ES-I3 (cell line): ENCODE measurements at regions not wholly inside any gene's neighbourhood (a gene's known extent, or its start where the extent isn't known, plus 50 kb on each side); places are given as distances from the start of the nearest gene placed in this dataset.
"Not testable (repeated sequence)": the region's sequence is repeated elsewhere in the genome, so short reads cannot be mapped to it uniquely, and the experiment has no call there.

Experiments used
- H3K36me3 ChIP-seq: 2 replicates; pipeline ENCODE4 v1.6.1; 2013; ENCODE audit warnings: mild to moderate bottlenecking, low read length, control low read depth, moderate library complexity; ENCODE audit not compliant: insufficient read depth
- H3K4me1 ChIP-seq: 2 replicates; pipeline ENCODE4 v1.6.1; 2013; ENCODE audit warnings: mild to moderate bottlenecking, control low read depth, low read length; ENCODE audit not compliant: insufficient read depth
- H3K9ac ChIP-seq: 2 replicates; pipeline ENCODE4 v1.6.1; 2013; ENCODE audit warnings: low read depth, mild to moderate bottlenecking, low read length, moderate library complexity
- H3K9me3 ChIP-seq: 2 replicates; pipeline ENCODE4 v1.6.1; 2013; ENCODE audit warnings: mild to moderate bottlenecking, low read length, moderate library complexity; ENCODE audit not compliant: control insufficient read depth, insufficient read depth

DNA sequence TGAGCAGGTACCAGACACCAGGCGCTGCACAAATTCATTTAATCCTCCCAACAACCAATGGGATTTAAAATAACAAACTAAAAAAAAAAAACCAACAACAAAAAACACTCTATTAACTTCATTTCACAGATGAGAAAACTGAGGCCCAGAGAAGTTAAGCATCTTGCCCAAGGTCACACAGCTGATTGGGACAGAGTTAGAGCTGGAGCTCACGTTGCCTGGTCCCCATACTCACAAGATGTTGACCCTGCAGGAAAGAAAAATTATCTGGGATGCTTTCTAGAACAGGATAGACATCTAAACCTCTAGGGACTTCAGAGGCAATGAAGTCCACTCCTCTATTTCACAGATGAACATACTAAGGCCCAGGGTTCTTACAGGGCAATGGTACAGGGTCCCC lies 175.3 kb downstream of the PSMG1 start:
- H3K9me3 ChIP-seq: no peaks in the 10 kb centered on the region
- peaks cover 17% of the 10 kb centered on the region for H3K4me1 ChIP-seq
- H3K36me3 ChIP-seq: no peaks in the 10 kb centered on the region
- no peak overlapping the region for H3K9ac ChIP-seq

DNA sequence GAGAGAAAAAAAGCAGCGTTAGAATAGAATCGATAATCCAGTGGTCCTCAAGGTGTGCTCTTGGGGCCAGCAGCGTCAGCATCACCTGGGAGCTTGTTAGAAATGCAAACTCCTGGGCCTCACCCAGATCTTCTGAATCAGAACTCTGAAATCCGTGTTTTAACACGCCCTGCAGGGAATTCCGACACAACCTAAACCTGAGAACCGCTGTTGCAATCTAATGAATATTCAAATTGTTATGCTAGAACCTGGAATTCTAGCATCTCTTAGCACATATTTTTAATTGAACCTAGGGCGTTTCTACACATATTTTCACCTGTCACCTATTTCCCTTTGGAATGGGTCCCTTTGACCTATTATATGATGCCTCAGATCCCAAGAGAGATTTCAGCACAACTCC lies 175.7 kb downstream of the PSMG1 start:
- Histone ChIP-seq H3K9ac (no peak overlapping the region), H3K9me3 (no peaks in the 10 kb centered on the region), H3K4me1 (peaks cover 17% of the 10 kb centered on the region), H3K36me3 (no peaks in the 10 kb centered on the region)

DNA sequence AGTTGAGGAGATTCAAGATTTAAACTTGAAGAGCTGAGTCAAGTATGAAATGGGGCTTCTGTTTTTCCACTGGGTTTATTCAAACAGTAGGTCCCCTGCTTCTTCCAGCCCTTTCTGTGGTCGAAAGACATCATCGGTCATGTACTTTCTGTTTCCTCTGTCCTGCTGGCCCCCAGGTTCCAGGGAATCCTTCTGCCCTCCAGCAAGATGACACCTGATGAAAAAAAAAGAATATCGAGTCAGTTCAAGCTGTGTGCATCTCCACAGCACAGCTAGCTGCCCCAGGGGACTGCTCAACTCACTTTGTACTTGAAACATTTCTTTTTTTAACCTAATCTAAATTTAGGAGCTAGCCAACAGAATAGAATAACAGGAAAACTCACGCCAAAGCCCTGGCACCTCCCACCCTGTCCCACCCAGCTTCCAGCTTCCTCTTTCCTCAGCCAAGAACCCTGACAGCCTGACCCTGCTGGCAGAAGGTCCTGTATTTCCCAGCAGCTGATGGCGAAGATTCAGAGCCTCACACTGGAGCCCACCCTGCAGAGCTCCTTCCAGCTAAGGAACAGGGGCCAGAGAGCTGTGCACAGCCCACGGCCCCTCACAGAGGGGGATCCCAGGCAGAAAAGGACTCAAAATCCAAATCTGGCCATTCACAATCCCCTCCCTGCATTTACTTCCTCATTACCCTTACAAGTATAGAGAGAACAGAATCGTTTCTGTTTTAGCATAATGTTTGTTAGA lies 176.5 kb downstream of the PSMG1 start:
- Histone ChIP-seq H3K9ac (no peak overlapping the region), H3K4me1 (peaks cover 17% of the 10 kb centered on the region), H3K36me3 (no peaks in the 10 kb centered on the region)

DNA sequence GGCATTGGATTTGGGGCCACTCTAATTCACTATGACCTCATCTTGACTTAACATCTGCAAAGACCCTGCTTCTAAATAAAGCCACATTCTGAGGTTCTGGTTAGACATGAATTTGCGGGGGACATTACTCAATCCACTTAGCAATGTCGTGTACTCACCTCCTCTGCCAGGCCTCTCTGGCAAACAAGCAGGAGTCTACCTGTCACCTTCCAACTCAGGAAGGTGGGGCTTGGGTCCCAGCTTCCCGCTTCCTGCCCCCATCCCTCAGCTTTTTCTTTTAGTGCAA lies 177.8 kb downstream of the PSMG1 start:
- Histone ChIP-seq H3K9ac (no peak overlapping the region), H3K9me3 (no peaks in the 10 kb centered on the region), H3K36me3 (no peaks in the 10 kb centered on the region), H3K4me1 (peaks cover 17% of the 10 kb centered on the region)

More for the DNA sequence above, 176.5 kb downstream of the PSMG1 start:
- H3K9me3 ChIP-seq: no peaks in the 10 kb centered on the region

DNA sequence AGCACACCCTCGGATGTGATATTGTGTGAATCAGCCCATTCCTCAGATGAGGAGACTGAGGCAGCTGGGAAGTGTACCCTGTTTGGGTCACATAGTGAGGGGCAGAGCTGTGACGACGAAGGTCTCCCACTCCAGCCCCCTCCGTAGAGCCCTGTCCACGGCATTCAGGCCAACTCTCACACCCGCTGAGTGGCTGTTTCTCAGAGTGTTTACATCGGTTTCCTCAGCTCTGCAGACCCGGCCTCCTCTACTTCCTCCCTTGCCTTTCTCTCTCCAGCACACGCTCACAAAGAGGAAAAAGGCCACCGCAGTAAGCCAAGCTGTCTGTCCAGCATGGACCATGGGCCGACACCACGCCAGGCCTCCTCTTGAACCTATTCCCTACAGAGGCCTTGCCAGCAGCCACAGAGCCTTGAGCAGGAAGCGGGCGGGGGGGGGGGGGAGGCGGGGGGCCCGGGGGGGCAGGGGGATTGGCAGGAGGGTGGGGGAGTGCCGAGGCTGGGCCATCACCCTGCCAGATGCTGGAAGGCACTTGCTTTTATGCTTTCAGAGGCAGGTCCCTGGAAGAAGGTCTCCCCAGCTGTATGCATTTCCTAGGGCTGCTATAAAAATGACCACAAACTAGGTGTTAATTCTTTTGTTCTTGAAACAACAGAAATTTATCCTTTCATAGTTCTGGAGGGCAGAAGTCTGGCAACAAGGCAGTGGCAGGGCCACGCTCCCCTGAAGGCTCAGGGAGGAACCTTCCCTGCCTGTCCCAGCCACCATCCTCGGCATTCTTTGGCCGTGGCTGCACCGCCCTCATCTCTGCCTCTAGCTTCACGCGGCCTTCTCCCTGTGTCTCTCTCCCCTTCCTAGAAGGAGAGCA lies 178.4 kb downstream of the PSMG1 start:
- no peak overlapping the region for H3K9ac ChIP-seq
- peaks cover 17% of the 10 kb centered on the region for H3K4me1 ChIP-seq
- no peaks in the 10 kb centered on the region for H3K36me3 ChIP-seq
- H3K9me3 ChIP-seq: no peaks in the 10 kb centered on the region

DNA sequence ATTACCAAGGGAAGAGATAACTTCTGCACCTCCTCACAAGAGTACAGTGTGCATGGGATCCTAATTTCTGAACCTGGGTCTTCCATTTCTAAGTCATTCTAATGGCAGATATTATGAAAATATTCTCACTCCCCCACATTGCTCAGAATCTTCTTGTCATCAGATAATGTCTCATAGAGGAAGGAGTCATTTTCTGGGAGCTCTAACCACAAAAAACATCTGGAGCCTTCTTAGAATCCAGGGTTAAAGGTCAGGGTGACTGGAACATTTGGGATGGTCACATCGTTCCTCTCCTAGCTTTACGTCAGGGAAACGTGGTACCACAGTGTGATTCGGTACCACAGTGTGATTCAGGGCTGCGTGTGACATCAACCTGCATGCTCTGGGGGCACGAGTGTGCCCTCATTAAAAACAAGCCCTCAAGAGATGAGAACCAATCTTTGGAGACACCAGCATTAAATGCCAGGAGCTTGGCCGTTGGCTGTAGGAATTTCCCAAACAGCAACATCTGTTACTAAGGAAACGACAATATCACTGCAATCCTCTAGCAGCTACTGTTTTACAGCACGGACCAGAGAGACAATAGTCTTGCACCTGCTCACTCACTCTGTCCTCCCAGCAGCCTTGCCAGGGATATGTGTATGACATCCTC lies 179.1 kb downstream of the PSMG1 start:
- peaks cover 17% of the 10 kb centered on the region for H3K4me1 ChIP-seq
- H3K36me3 ChIP-seq: no peaks in the 10 kb centered on the region
- H3K9ac ChIP-seq: no peak overlapping the region
- no peaks in the 10 kb centered on the region for H3K9me3 ChIP-seq

DNA sequence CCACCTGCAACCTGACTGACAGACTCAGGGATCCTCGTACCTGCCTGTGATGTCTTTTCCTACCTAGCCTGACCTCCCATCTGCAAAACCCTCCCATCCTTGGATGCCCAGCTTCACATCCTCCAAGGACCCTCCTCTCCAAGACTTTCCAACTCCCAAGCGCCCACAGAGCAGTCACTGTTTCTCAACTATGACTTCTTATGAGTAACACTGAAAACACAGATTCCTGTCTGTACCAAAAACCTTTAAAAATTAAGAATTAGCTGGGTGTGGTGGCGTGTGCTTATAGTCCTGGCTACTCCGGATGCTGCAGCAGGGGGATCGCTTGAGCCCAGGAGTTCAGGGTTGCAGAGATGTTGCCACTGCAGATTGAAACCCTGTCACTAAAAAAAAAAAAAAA lies 181.9 kb downstream of the PSMG1 start:
- Histone ChIP-seq H3K9me3 (no peaks in the 10 kb centered on the region), H3K4me1 (peaks cover 11% of the 10 kb centered on the region; the same call in 1 of the 2 replicates), H3K9ac (no peak overlapping the region), H3K36me3 (no peaks in the 10 kb centered on the region)

DNA sequence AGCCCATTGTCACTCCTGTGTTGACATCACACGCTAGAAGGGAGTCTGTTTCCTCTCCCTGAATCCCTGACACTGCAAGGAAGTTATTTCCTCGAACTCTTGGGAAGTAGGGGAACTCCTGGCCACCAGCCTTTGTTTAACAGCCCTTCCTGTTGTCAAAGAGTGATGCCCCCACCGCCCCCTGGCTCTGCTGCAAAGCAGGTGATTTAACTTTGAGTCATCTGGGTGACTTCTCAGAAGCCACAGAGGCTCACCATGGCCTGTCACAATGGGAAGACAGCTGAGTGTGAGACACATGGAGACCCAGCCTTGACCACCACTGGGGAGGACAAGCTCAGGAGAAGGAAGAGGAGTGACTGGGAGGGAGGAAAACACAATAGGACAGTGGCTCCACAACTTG lies 182.8 kb downstream of the PSMG1 start:
- Histone ChIP-seq H3K4me1 (peaks cover 11% of the 10 kb centered on the region; the same call in 1 of the 2 replicates), H3K9me3 (no peaks in the 10 kb centered on the region), H3K9ac (no peak overlapping the region), H3K36me3 (no peaks in the 10 kb centered on the region)

DNA sequence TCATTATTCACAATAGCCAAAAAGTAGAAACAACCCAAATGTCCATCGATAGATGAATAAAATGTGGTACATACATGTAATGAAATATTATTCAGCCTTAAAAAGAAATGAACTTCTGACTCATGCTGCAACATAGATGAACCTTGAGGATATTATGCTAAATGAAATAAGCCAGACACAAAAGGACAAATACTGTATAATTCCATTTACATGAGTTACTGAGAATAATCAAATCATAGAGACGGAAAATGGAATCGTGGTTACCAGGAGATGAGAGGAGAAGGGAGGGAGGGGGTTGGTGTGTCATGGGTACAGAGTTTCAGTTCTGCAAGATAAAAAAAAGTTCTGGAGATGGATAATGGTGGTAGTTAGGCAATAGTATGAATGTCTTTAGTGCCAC lies 184.1 kb downstream of the PSMG1 start:
- peaks cover 10% of the 10 kb centered on the region; the same call in 1 of the 2 replicates for H3K4me1 ChIP-seq
- H3K9me3 ChIP-seq: no peaks in the 10 kb centered on the region
- no peak overlapping the region for H3K9ac ChIP-seq
- H3K36me3 ChIP-seq: no peaks in the 10 kb centered on the region

DNA sequence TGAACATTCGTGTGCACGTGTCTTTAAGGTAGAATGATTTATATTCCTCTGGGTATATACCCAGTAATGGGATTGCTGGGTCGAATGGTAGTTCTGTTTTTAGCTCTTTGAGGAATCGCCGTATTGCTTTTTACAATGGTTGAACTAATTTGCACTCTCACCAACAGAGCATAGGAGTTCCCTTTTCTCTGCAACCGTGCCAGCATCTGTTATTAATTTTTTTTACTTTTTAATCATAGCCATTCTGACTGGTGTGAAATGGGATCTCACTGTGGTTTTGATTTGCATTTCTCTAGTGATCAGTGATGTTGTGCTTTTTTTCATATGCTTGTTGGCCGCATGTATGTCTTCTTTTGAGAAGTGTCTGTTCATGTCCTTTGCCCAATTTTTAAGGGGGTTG lies 185.0 kb downstream of the PSMG1 start:
- H3K9me3 ChIP-seq, H3K36me3 ChIP-seq: not testable (repeated sequence)

DNA sequence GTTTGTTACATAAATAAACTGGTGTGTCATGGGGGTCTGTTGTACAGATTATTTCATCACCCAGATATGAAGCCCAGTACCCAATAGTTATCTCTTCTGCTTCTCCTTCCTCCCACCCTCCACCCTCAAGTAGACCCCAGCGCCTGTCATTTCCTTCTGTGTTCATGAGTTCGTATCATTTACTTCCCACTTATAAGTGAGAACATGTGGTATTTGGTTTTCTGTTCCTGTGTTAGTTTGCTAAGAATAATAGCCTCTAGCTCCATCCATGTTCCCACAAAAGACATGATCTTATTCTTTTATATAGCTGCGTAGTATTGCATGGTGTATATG lies 185.4 kb downstream of the PSMG1 start:
- not testable (repeated sequence) for H3K4me1 ChIP-seq, H3K36me3 ChIP-seq, H3K9me3 ChIP-seq, H3K9ac ChIP-seq

More for the DNA sequence above, 185.0 kb downstream of the PSMG1 start:
- not testable (repeated sequence) for H3K9ac ChIP-seq, H3K4me1 ChIP-seq

DNA sequence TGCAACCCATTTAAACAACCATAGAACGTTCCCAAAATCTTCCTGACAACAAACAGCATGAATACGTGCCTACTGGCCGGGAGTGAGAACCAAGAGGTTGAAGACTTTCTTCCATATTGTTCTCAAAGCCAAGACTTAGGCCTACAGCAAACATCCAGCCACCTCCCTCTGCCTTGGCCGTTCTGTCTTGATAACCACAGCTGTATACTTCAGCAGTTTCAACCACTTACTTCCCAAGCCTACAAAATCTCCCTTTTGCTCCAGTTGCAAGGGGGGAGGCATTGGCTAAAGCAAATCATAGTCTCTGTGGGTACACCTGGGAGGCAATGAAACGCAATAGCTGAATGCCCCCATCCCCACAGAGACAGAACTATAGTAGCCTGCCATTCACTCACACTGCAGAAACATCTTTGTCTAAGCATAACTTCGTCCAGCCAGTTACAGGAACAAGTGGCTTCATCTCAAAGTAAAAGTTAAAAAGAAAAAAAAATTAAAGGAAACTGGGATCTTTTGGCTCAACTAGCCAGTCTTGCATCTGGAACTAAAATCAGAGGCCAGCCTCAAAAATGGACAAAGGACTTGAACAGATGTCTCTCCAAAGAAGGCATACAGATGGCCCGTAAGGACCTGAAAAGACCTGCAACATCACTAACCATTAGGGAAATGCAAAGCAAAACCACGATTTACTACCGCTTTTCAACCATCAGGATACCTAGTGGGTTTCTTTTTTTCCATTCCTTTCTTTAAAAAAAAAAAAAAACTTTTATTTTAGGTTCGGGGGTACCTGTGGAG lies 186.0 kb downstream of the PSMG1 start:
- Histone ChIP-seq H3K9ac (no peak overlapping the region), H3K36me3 (no peaks in the 10 kb centered on the region), H3K9me3 (no peaks in the 10 kb centered on the region), H3K4me1 (peaks cover 4% of the 10 kb centered on the region; the same call in 1 of the 2 replicates)

DNA sequence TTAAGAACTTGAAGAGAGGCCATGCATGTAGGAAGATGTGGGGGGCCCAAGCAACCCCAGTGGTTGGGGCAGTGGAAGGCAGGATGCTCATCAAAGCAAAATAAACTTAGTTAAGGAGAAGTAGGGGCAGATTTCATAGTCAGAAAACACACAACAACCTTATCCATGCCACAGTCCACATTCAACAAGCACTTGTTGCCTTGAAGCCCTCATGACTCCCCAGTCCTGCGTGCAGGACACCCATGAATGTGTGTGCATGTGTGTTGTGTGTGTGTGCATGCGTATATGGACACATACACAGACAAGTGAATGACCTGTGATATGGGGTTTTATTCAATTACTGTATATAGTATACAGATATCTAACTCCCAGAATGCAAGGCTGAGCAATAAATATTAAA lies 186.9 kb downstream of the PSMG1 start:
- Histone ChIP-seq H3K36me3 (no peaks in the 10 kb centered on the region), H3K9me3 (no peaks in the 10 kb centered on the region), H3K9ac (no peak overlapping the region), H3K4me1 (peaks cover 4% of the 10 kb centered on the region; the same call in 1 of the 2 replicates)

DNA sequence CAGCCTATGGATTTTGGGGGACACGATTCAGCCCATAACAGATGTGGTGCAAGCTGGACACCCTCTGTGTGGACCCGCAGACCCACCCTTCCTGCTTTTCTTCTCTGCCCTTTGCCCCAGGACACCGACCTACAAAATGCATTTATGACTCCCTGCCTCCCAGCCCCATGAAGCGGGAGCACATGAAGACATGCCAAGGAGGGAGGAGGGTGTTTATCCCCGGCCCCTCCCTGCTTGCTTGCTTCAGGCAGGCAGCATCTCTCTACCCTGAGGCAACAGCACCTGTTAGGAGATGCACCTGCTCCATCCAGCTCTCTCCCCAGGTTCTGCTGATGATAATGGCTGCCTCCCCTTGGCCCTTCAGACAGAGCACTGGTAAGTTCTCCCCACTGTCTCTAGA lies 187.5 kb downstream of the PSMG1 start:
- peaks cover 4% of the 10 kb centered on the region; the same call in 1 of the 2 replicates for H3K4me1 ChIP-seq
- no peaks in the 10 kb centered on the region for H3K9me3 ChIP-seq
- no peaks in the 10 kb centered on the region for H3K36me3 ChIP-seq
- no peak overlapping the region for H3K9ac ChIP-seq
